ENCODE measurements at regions not wholly inside any gene's neighbourhood (a gene's known extent, or its start where the extent isn't known, plus 50 kb on each side); places are given as distances from the start of the nearest gene placed in this dataset.

- DNase-seq (ENCODE audit: low spot score): no peak
Measured at GRCh38 chr7:125033506-125033905, 103.9 kb upstream of the POT1 start.

- no peak for DNase-seq (ENCODE audit: low spot score)
Measured at GRCh38 chr7:125032943-125033342, 103.3 kb upstream of the POT1 start.

GRCh38 chr7:125030756-125031387, 101.2 kb upstream of the POT1 start:
- no peak for DNase-seq (ENCODE audit: low spot score)

GRCh38 chr7:125025620-125026019, 96.0 kb upstream of the POT1 start:
- DNase-seq (ENCODE audit: low spot score): no peak

- no peak for DNase-seq (ENCODE audit: low spot score)
Measured at GRCh38 chr7:125020801-125021200, 91.2 kb upstream of the POT1 start.

GRCh38 chr7:125010540-125010939, 80.9 kb upstream of the POT1 start:
- no peak for DNase-seq (ENCODE audit: low spot score)

GRCh38 chr7:124996778-124997177, 67.2 kb upstream of the POT1 start:
- no peak for DNase-seq (ENCODE audit: low spot score)

GRCh38 chr7:124992851-124993562, 63.4 kb upstream of the POT1 start:
- peak; percentile 36 for DNase-seq (ENCODE audit: low spot score)

GRCh38 chr7:124989911-124990310, 60.3 kb upstream of the POT1 start:
- DNase-seq (ENCODE audit: low spot score): no peak

Data from COLO829 (cell line).